GM21529 (cell line): ENCODE measurements at regions not wholly inside any gene's neighbourhood (a gene's known extent, or its start where the extent isn't known, plus 50 kb on each side); places are given as distances from the start of the nearest gene placed in this dataset.
"Not testable (repeated sequence)": the region's sequence is repeated elsewhere in the genome, so short reads cannot be mapped to it uniquely, and the experiment has no call there.

Experiments used
- ATAC-seq: cut with Tn5 transposase; IDR thresholded peaks from one replicate; pipeline ENCODE4 v1.9.1; 2021; ENCODE audit not compliant: unreplicated experiment

DNA sequence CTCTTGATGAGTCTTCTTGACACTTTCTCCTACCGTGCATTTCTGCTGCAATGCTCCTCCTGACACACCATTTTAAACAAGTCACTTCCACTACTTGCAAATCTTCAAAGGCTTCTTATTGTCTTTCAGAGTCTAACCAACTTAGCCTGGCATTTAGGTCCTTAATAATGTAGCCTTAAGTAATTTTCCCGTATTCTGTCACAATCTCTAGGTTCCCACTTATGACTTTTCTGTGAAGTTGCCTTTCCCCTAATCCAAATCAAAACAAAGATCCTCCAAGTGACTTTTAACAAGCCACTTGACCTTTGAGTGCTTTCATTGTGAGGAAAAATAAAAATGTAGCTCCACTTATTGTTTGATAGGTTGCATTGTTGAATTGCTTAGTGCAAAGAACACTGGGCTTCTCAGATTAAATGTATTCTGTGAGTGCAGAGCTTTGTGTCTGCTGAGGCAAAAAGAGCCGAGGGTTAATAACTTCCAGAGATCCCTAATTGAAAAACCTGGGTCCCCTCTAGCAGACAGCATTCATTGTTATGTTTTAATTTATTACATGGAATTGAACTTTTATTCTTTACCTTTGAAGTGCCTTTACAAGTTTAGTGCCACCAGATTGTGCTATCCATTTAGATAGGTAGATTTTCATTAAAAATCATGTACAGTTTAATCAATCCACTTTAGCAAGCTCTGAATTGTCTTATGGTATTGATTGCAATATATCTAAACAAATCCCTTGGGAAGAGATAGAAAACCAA, 341.7 kb upstream of the TYRP1 start:
- no peak for ATAC-seq

DNA sequence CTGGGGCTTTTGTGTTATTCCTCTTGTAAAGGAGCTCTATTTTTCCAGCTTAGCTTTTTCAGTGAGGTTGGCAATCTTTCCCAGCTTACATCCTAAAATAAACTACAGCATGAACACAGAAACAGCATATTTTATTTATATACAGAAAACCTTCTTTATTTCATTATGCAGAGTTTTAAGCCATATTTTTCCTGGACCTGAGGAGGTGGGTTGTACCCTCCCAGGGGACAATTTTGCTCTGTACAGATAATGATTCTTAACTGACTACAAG, 341.2 kb upstream of the TYRP1 start:
- no peak for ATAC-seq

DNA sequence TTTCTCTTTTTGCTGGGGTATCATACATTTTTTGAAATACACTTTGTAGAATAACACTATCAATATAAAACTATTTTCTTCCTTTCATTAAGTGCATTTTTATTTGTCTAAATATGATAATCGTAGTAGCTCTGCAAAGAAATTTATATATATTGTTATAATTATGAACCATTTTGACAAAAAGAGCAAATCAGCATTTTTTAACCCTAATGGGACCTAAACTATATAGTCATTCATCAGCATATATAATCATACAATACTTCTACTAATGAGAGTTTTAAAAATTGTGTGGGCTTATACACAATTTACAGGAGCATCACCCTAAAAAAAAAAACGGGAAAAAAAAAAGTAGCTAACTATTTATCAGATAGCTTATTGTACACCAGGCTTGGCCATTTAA, 329.7 kb upstream of the TYRP1 start:
- ATAC-seq, result no peak

DNA sequence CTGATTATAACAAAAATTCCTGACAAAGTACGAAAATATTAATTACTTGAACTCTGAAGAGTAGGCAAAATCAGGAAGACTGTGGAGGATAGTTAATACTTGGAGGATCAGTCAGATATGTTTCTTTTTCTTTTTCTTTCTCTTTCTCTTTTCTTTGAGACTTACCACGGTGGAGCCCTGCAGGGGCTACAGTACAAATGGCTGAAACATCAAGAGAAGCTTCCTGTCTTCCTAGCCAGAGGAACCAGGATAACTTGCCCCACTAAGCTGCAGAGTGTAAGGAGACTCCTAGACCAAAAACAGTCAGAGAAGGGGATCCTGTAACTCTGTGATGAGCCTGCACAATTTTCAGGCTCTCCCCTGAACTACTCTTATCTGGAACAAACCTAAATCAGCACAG, 324.6 kb upstream of the TYRP1 start:
- ATAC-seq, result no peak

DNA sequence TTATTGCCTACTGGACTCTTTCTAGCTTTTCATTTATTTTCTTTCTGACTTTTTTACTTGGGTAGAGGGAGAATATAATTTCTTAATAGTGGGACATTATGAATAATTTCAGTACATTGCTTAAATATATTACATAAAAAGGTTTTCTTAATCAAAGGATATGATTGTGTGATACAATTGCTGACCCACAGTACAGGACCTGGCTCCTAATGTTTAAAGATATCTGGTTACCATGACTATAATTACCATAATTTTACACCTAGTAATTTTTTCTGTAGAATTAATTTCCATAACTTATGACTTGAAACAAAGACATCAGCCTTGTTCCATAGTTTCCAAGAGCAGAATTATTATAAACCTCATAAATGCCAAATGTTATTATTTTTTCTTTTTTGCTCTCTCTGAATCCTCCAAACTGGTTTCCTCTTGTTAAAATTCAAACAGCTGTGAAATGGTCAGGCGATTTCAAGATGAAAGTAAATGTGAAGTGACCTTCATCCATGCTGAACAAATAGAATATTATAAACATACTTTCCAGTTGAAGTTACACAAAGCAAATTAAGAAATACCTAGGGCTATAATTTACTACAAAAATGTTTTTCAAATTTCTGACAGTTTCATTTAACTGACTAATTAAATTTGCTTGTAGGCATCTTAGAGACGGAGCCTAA, 301.2 kb upstream of the TYRP1 start:
- ATAC-seq, result no peak

DNA sequence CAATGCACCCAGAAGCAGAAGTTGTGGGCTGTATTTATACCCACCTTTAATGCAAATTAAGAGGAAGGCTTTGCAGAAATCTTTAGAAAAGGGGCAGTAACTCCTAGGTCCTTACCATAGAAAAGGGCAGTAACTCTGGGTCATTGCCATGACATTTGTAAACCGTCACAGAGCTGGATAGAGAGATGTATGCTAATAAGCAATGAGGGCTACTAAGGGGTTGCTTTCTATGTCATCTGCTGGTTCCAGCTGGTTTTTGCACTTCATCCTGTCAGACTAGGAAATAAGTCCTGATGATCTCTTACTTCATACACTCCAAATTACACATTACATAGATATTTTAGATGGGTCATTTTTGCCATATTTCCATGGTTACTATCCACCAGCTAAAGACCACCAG, 299.1 kb upstream of the TYRP1 start:
- ATAC-seq, result no peak

DNA sequence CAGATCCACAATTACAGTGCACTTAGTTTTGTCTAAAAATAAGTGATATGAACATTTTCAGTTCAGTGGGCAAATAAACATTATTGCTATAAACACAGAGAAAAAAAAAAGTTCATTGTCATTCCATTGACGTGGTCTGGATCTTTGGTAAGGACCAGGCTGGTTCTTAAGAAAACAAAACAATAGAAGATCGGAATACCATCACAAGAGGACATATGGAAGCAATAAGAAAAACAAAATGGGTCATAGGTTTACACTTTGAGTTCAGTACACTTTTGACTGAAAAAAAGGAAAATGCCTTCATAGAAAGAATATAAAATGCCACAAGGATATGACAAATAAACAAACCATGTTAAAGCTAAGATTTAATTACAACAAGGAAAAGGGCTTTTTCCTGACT, 289.5 kb upstream of the TYRP1 start:
- ATAC-seq, result no peak

DNA sequence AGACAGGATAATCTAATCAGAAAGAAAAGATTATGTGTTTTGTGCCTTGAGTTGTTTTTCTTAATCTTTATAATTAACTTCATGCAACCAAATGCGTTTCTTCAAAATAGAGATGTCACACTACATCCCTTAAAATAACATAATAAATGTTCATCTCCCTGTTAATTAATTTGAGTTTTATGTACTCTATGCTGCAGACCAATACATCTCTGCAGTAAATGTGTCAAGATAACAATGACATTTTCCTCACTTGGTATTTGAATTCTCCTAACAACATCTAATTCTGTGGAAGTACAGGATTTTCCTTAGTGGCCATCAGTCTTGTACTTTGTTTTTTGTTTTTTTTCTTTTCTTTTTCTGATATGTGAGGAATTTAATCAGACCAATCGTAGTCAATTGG, 279.2 kb upstream of the TYRP1 start:
- no peak for ATAC-seq

DNA sequence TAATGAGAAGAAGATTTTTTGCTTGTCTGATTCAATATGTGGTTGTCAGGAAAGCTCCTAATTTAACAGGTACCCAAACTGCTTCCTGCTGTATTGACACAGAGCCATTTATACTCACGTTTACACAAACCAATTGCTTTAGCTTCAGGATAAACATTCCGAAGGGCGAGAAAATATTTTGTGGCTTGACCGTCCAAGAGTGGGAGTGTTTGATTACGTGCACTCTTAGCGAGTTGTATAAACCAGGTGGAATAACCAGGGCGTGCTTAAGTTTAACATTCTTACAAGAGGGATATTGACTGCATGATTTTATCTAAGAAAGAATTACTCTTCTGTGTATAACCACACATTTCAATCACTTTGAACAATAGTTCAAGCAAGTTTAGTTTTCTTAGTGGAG, 278.7 kb upstream of the TYRP1 start:
- no peak for ATAC-seq

DNA sequence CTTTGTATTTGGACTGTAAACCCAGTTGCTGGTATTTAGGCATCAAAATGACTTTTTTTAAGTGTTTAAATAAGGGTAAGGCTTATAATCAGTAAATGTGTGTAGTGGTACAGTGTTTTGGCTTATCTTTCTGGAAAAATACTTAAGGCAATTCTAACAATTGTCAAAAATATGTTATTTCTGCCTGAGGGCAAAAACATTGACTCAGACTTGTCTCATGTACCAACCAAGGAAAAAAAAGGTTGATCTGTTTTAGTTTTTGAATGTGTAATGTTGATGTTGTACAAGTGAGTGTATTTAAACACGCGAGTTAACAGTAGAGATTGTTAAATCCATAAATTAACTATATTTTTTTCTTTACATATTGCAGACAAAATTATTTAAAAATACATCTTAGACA, 277.8 kb upstream of the TYRP1 start:
- ATAC-seq, result no peak

DNA sequence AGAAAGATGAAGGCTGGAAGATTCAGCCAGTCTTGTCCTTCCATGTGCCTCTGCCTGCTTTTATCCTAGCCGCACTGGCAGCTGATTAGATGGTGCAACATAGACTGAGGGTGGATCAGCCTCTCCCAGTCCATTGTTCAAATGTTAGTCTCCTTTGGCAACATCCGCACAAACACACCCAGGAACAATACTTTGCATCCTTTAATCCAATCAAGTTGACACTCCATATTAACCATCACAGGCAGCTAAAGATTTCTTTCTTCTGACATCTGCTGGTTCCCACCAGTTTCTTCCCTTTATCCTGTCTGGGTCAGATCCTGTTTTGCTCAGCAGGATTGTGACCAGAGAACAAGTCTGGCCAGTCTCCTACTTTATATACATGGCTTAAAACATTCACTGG, 276.5 kb upstream of the TYRP1 start:
- no peak for ATAC-seq

DNA sequence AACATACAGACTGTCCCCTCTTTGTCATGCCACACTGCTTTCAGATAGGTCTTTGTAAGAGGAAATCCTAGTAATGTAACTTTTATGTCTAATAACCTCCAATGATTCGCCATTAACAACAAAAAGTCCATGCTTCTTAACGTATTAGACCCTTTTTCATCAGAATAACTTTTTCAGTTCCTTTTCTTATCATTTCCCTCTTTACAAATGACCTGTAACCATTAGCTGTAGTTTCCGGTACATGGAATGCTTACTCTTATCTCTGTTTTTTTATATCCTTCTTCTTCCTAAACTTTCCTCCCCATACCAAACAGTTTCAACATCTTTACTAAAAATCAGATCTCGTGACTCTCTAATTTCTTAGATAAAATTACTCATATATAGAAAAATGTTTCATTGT, 268.9 kb upstream of the TYRP1 start:
- no peak for ATAC-seq

DNA sequence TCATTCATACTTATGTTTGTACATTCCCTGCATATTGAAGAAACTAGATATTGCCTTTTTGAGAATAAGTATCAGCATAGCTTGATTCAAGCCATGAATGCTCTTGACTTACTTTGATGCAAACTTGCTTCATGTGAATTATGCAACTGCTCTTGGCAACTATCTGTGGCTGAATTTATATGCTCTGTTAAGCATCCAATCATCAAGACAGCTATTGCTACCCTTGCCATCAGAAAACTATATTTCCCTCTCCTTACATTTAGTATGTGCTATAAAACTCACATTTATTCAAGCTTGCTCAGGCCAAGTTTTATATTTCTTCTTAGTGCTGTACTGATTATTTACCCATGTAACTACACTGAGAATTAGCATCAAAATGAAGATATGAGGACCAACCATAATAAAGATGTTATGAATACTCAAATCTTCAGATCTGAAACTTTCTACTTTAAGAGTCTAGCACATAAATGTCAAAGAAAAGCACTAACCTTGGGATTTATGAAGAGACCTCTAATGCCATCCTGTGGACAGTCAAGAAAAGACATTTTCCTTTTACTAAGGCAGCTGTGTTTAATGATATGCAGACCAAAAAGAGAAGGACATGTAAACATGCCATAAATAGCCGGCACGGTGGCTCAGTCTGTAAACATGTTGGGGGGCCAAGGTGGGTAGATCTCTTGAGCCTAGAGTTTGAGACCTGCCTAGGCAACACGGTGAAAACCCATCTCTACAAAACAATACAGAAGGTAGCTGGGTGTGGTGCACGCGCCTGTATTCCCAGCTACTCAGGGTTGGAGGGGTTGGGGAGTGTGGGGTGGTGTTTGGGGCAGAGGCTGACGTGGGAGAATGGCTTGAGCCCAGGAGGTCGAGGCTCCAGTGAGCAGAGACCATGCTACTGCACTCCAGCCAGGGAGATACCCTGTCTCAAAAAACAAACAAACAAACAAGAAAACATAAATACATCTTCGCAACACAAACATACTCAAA, 267.0 kb upstream of the TYRP1 start:
- no peak for ATAC-seq

DNA sequence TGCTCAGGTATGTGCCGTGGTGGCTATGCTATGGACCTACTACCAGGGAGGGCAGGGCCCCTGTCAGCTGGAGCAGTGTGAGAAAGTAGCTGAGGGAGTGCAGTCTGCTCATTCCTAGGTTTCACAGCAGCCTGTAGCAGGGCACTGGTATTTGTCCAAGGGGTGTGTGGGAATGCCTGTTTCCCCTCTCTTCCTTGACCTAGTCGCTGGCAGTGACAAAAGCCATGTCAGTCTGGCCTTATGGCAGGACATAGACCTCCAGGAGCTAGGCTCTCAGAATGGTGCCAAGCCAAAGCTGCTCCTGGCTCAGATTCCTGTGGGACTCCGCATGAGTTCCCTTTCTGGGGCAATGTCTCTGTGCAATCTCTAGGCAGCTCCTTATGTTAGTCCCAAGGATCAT, 253.9 kb upstream of the TYRP1 start:
- no peak for ATAC-seq

DNA sequence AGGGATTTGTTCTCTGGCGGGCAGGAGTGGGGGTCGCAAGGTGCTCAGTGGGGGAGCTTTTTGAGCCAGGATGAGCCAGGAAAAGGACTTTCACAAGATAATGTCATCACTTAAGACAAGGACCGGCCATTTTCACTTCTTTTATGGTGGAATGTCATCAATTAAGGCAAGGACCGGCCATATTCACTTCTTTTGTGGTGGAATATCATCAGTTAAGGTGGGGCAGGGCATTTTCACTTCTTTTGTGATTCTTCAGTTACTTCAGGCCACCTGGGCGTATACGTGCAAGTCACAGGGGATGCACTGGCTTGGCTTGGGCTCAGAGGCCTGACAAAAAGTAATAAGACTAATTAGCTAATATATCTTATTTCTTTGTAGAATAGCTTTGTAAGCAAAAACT, 252.1 kb upstream of the TYRP1 start:
- not testable (repeated sequence) for ATAC-seq

DNA sequence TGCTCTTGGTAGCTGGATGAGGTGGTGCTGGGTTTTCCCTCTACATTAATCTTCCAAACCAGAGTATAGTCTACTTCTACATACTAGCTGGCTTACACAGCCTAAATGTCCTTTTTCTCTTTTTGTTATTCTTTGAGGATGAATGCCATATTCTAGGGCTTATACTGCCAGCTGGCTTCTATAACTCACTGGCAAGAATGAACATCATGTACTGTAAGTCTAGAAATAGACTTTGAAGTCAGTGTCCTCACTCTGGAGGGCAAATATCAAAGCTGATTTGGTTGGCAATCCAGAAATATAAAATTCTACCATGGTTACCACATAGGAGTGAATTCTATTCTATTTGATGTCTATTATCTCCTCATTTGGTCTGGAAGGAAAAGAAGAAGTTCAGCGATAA, 251.7 kb upstream of the TYRP1 start:
- no peak for ATAC-seq

DNA sequence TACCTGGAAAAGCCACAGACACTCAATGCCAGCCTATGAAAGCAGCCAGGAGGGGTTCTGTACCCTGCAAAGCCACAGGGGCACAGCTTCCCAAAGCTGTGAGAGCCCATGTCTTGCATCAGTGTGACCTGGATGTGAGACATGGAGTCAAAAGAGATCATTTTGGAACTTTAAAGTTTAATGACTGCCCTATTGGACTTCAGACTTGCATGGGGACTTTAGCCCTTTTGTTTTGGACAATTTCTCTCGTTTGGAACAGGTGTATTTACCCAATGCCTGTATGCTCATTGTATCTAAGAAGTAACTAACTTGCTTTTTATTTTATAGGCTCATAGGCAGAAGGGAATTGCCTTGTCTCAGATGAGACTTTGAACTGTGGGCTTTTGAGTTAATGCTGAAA, 244.9 kb upstream of the TYRP1 start:
- no peak for ATAC-seq

DNA sequence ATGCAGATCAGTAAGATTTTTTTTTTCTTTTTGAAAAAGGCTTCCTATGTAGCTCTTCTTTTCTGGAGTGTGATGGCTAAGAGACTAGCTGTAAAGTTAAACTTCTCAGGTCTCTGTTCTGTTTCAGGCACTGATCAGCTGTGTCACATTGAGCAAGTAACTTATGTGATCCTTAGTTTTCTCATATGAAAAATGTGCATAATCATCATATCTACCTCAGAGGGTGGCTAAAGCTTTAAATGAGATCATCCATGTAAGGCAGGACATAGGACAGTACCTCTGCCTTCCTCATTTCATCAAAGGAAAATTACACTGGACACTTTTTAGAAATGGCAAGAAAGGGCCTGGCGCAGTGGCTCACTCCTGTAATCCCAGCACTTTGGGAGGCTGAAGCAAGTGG, 235.9 kb upstream of the TYRP1 start:
- no peak for ATAC-seq

DNA sequence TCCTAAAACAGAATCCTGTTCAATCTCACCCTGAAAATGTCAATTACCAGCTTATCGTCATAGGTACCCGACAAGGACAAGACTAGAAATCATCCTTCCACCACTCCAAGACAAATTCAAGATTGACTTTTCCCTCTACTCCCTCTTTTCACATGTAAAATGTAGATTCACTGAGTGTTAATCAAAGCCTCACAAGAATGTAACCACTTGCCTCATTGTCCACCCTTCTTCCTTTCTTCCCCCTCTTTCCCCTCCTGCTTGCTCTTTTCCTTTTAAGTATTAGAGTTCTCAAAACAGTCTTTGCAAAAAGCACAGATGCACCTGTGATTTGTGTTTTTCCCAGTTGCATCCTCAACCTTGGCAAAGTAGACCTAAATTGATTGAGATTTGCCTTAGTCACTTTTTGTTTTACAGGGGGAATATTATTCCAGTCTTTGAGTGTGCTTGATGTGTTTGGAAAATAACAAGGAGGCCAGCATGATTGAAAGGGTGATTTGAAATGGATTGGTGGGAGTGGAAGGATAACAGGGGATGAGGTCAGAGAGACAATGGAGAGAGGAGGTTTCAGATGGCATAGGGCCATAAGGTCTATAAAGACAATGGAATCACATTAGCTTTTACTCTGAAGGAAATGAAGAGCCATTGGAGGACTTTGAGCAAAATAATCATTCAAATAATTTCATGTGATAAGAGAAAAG, 231.3 kb upstream of the TYRP1 start:
- no peak for ATAC-seq

DNA sequence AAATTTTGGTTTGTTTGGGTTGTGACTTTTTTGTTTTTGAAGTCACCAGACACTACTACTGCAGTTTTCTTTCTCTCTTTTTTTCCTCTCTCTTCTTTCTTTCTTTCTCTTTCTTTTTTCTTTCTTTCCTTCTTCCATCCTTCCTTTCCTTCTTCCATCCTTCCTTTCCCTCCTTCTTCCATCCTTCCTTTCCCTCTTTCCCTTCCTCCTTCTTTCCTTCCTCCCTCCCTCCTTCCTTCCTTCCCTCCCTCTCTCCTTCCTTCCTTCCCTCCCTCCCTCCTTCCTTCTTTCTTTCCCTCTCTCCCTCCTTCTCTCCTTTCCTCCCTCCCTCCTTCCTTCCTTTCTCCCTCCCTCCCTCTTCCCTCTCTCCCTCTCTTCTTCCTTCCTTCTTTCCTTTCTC, 230.3 kb upstream of the TYRP1 start:
- ATAC-seq, result no peak

DNA sequence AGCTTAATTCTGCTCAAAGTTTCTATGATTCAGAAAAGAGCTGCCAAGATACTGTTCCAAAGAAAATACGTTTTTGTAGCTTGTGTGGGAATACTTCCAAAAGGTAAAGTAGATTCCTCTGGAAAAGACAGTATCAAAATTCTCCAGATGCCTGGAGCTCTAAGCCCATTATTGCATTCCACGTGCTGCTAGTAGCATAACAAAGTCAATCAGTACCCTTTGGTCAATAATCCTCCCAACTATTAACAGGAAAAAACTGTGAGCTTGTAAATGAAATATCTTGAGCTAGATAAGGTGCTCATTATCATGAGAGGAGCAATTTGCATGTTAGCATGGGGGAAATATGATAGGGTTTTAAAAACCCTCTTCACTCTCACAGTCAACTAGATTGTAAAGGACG, 229.5 kb upstream of the TYRP1 start:
- ATAC-seq, result no peak
